ENCODE measurements at regions not wholly inside any gene's neighbourhood (a gene's known extent, or its start where the extent isn't known, plus 50 kb on each side); places are given as distances from the start of the nearest gene placed in this dataset.
"Not testable (repeated sequence)": the region's sequence is repeated elsewhere in the genome, so short reads cannot be mapped to it uniquely, and the experiment has no call there.

GRCh38 chr9:129550199-129550839 lies 70.6 kb downstream of the C9orf50 start:
- peak overlapping the region; percentile 55 for H3K4me3 ChIP-seq (ENCODE audit: low read length)
- no peak for TF ChIP-seq CTCF (conservative IDR thresholded peaks at IDR 0.05; ENCODE audit: low read length)
- peak; percentile 83 for DNase-seq (ENCODE audit: low read depth)

- peak; percentile 76 for DNase-seq (ENCODE audit: low read depth)
- H3K4me3 ChIP-seq (ENCODE audit: low read length), result peak overlapping the region; percentile 55
- TF ChIP-seq CTCF (conservative IDR thresholded peaks at IDR 0.05; ENCODE audit: low read length), result no peak
These were observed 71.2 kb downstream of the C9orf50 start for GRCh38 chr9:129549684-129550083.

- DNase-seq (ENCODE audit: low read depth), result no peak
- no peak for TF ChIP-seq CTCF (conservative IDR thresholded peaks at IDR 0.05; ENCODE audit: low read length)
- peak overlapping the region; percentile 55 for H3K4me3 ChIP-seq (ENCODE audit: low read length)
These were observed 71.8 kb downstream of the C9orf50 start for GRCh38 chr9:129549139-129549538.

- TF ChIP-seq CTCF (conservative IDR thresholded peaks at IDR 0.05; ENCODE audit: low read length), result no peak
- H3K4me3 ChIP-seq (ENCODE audit: low read length), result no peak overlapping the region
- DNase-seq (ENCODE audit: low read depth), result no peak
These were observed 72.2 kb downstream of the C9orf50 start for GRCh38 chr9:129548571-129549135.

- no peak overlapping the region for H3K4me3 ChIP-seq (ENCODE audit: low read length)
- no peak for DNase-seq (ENCODE audit: low read depth)
- TF ChIP-seq CTCF (conservative IDR thresholded peaks at IDR 0.05; ENCODE audit: low read length), result no peak
These were observed 72.9 kb downstream of the C9orf50 start for GRCh38 chr9:129547869-129548570.

GRCh38 chr9:129547063-129547462 lies 73.8 kb downstream of the C9orf50 start:
- no peak for DNase-seq (ENCODE audit: low read depth)
- TF ChIP-seq CTCF (conservative IDR thresholded peaks at IDR 0.05; ENCODE audit: low read length), result no peak
- H3K4me3 ChIP-seq (ENCODE audit: low read length), result no peak overlapping the region

GRCh38 chr9:129545876-129546275 lies 75.0 kb downstream of the C9orf50 start:
- H3K4me3 ChIP-seq (ENCODE audit: low read length); DNase-seq (ENCODE audit: low read depth): not testable (repeated sequence)
